ENCODE measurements at regions not wholly inside any gene's neighbourhood (a gene's known extent, or its start where the extent isn't known, plus 50 kb on each side); places are given as distances from the start of the nearest gene placed in this dataset.

DNA sequence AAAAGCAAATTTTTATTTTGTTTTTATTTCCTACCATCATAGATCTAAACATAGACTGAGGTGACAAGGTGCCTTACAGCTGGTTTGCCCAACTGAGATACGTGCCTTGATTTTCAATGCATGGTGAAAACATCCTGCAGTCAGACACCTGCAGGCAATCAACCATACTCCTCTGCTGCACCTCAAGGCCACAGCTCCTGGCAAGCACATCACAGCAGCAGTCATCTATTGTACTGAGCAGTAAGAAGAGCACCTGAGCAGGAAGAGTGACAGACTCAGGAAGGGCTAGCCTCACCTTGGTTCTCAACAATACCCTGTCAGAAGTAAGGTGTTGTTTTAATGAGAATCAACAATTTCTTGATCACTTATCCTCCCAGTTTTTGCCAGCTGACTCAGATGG lies 1206.8 kb upstream of the NRXN1 start:
- TF ChIP-seq, protein P1, sequence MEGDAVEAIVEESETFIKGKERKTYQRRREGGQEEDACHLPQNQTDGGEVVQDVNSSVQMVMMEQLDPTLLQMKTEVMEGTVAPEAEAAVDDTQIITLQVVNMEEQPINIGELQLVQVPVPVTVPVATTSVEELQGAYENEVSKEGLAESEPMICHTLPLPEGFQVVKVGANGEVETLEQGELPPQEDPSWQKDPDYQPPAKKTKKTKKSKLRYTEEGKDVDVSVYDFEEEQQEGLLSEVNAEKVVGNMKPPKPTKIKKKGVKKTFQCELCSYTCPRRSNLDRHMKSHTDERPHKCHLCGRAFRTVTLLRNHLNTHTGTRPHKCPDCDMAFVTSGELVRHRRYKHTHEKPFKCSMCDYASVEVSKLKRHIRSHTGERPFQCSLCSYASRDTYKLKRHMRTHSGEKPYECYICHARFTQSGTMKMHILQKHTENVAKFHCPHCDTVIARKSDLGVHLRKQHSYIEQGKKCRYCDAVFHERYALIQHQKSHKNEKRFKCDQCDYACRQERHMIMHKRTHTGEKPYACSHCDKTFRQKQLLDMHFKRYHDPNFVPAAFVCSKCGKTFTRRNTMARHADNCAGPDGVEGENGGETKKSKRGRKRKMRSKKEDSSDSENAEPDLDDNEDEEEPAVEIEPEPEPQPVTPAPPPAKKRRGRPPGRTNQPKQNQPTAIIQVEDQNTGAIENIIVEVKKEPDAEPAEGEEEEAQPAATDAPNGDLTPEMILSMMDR (IDR thresholded peaks at IDR 0.05) = no peak
- CTCF ChIA-PET = no interaction called here
- ATAC-seq = no peak
- Mint-ChIP-seq H3K9me3 (peaks cover 10% of the 10 kb centered on the region), H3K27ac (no peak overlapping the region), H3K27me3 (no peaks in the 10 kb centered on the region), H3K36me3 (ENCODE audit: low read depth) (no peaks in the 10 kb centered on the region), H3K4me1 (ENCODE audit: low read depth) (no peaks in the 10 kb centered on the region), H3K4me3 (no peak overlapping the region)
- POLR2A ChIA-PET = no interaction called here
- intact Hi-C loops (cut with micrococcal nuclease) = no loop called here
- DNase-seq = no peak

DNA sequence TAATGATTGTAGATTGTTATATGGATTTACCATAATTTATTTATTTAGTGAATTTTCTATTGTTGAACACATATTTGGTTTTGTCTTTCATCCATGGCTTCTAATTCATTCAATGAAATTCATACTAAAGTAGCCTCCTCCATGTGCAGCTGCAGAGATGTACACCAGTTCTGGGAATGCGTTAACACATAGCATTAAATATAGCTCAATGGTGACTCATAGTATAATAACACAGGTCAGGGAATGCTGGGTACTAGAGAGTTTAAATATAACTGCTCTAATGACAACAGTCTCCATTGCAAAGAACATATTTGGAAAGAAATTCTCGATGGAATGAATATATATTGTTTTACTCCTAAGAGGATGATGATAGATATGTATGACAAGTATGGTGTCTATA lies 1190.2 kb upstream of the NRXN1 start:
- ChIA-PET POLR2A (no interaction called here), CTCF (no interaction called here)
- peaks cover 5% of the 10 kb centered on the region for H3K9me3 Mint-ChIP-seq
- no peaks in the 10 kb centered on the region for H3K4me1 Mint-ChIP-seq (ENCODE audit: low read depth)
- no peaks in the 10 kb centered on the region for H3K36me3 Mint-ChIP-seq (ENCODE audit: low read depth)
- no peak for DNase-seq
- no peak overlapping the region for H3K4me3 Mint-ChIP-seq
- TF ChIP-seq, protein P1 (IDR thresholded peaks at IDR 0.05) = no peak
- no peaks in the 10 kb centered on the region for H3K27me3 Mint-ChIP-seq
- H3K27ac Mint-ChIP-seq = no peak overlapping the region
- ATAC-seq = no peak
- intact Hi-C loops (cut with micrococcal nuclease) = no loop called here

DNA sequence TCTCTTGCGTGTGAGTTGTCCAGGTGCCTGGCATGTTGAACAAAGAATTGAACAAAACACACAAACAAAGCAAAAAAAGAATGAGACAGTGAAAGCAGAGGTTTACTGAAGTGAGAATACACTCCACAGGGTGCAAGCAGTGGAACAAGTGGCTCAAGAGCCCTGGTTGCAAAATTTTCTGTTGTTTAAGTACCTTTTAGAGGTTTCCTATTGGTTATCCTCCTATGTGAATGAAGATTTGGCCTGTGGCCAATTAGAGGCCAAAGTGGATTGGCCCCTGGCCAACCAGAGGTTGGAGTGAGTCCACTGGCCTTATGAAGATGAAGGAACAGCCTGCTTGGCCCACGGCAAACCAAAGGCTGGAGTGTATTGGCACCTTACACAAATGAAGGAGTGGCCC lies 1188.5 kb upstream of the NRXN1 start:
- Mint-ChIP-seq H3K4me3 (no peak overlapping the region), H3K27ac (no peak overlapping the region), H3K36me3 (ENCODE audit: low read depth) (no peaks in the 10 kb centered on the region), H3K4me1 (ENCODE audit: low read depth) (no peaks in the 10 kb centered on the region), H3K9me3 (peaks cover 8% of the 10 kb centered on the region), H3K27me3 (no peaks in the 10 kb centered on the region)
- TF ChIP-seq, protein P1 (IDR thresholded peaks at IDR 0.05) = no peak
- CTCF ChIA-PET = no interaction called here
- POLR2A ChIA-PET = no interaction called here
- ATAC-seq = no peak
- intact Hi-C loops (cut with micrococcal nuclease) = no loop called here
- no peak for DNase-seq

DNA sequence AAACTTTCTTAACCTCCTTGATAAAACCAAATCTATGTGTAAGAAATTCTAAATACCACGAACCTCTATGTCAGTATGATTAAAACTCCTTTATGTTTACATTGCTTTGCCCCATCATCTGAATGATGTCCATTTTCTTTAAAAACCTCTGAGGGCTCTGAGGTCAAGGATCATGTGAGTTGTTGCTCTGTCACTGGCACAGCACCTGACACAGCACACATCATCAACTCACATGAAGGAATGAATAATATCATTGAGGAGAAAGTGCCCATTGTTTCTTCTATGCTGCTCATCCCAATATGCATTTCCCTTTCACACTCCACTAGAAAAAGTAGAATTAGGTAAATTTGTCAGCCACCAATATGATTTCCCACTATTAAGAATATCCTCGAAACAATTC lies 1178.7 kb upstream of the NRXN1 start:
- DNase-seq (no peak), ATAC-seq (no peak)
- intact Hi-C loops (cut with micrococcal nuclease) = no loop called here
- Mint-ChIP-seq H3K27ac (no peak overlapping the region), H3K27me3 (no peaks in the 10 kb centered on the region), H3K36me3 (ENCODE audit: low read depth) (no peaks in the 10 kb centered on the region), H3K4me1 (ENCODE audit: low read depth) (no peaks in the 10 kb centered on the region), H3K4me3 (no peak overlapping the region), H3K9me3 (peaks cover 8% of the 10 kb centered on the region)
- POLR2A ChIA-PET = no interaction called here
- TF ChIP-seq, protein P1 (IDR thresholded peaks at IDR 0.05) = no peak
- CTCF ChIA-PET = no interaction called here

DNA sequence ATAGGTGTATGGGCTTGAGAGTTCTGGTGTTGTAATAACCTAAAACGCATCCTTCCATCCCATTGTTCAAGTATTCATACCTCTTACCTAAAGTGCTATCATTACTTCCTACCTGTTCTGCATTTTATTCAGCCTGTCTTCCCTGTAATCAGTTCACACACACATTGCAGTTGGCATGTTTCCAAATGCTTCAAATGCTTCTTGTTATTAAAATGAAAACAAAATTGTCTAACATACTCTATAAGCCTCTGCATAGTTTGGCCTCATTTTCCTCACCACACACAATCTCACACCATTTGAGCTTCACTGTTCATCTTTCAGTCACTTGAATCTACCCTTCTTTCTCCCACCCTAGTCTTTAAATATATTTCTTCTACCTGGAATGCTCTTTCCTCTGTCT lies 1178.2 kb upstream of the NRXN1 start:
- Mint-ChIP-seq H3K27me3 (no peaks in the 10 kb centered on the region), H3K4me3 (no peak overlapping the region), H3K9me3 (peaks cover 8% of the 10 kb centered on the region), H3K36me3 (ENCODE audit: low read depth) (no peaks in the 10 kb centered on the region), H3K4me1 (ENCODE audit: low read depth) (no peaks in the 10 kb centered on the region), H3K27ac (no peak overlapping the region)
- DNase-seq = no peak
- intact Hi-C loops (cut with micrococcal nuclease) = no loop called here
- ATAC-seq = no peak
- TF ChIP-seq, protein P1 (IDR thresholded peaks at IDR 0.05) = no peak
- POLR2A ChIA-PET = interaction anchor here (0.6 kb wide), 1 partner anchor 1424 kb away, joined by 3 read pairs; no protein-coding TSS in a partner anchor
- CTCF ChIA-PET = no interaction called here
